ENCODE measurements at regions not wholly inside any gene's neighbourhood (a gene's known extent, or its start where the extent isn't known, plus 50 kb on each side); places are given as distances from the start of the nearest gene placed in this dataset.

DNA sequence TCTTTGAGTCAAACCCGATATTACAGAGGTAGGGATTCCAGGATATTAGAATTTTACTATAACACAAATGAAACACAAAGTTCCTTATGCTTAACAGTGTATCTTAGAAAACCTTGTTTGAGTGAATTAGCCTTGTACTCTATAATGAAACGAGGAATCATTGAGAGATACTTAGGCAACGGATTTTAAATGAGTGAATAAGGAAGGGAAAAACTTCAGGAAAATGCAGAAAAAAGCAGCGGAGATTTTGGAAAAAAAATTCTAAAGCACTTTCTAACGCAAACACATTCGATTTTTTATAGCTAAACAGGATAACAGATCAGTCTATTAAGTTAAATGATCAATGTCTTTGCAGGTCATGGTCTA, 137.3 kb downstream of the HFE start:
- TF ChIP-seq CTCF (IDR thresholded peaks at IDR 0.05), result no peak
- Histone ChIP-seq H3K27me3 (peaks cover 20% of the 10 kb centered on the region), H3K36me3 (no peaks in the 10 kb centered on the region), H3K27ac (peak overlapping the region; percentile 73), H3K4me3 (ENCODE audit: low read depth in 1 of 2, low read length in 1 of 2) (peak overlapping the region; percentile 61 to 64), H3K9me3 (no peaks in the 10 kb centered on the region), H3K4me1 (ENCODE audit: control insufficient read depth in 1 of 2, insufficient read depth in 1 of 2, low read depth in 1 of 2, low read length in 1 of 2) (peaks cover 14 to 28% of the 10 kb centered on the region in 2 experiments)

DNA sequence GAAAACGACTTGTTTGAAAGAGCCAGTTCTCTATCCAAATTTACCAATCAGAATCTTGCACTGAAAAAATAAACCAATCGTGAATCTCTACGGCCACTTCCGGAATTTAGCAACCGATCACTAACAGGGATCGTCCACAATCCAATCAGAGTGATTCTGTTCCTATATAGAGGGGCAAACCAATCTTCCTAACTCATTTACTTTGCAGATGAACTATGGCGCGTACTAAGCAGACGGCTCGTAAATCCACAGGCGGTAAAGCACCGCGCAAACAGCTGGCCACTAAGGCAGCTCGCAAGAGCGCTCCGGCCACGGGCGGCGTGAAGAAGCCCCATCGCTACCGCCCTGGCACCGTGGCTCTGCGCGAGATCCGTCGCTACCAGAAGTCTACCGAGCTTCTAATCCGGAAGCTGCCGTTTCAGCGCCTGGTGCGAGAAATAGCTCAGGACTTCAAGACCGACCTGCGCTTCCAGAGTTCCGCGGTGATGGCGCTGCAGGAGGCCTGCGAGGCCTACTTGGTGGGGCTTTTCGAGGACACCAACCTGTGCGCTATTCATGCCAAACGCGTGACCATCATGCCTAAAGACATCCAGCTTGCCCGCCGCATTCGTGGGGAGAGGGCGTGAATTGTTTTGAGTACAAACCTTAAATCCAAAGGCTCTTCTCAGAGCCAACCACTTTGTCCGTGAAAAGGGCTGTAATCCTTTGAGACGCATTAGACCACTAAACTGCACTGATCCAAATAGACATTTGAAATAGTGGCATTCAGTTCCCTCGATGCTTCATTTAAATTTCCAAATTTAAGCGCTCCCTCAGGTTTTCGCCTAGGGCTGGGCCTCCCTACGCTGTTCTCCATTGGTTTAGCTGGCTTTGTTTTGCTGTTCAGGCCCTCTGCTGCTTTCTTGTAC, 138.0 kb downstream of the HFE start:
- Histone ChIP-seq H3K4me3 (ENCODE audit: low read depth in 1 of 2, low read length in 1 of 2) (peak overlapping the region; percentile 61 to 64), H3K9me3 (no peaks in the 10 kb centered on the region), H3K27ac (no peak overlapping the region), H3K36me3 (no peaks in the 10 kb centered on the region), H3K4me1 (ENCODE audit: control insufficient read depth in 1 of 2, insufficient read depth in 1 of 2, low read depth in 1 of 2, low read length in 1 of 2) (peaks cover 20 to 34% of the 10 kb centered on the region in 2 experiments), H3K27me3 (peaks cover 20% of the 10 kb centered on the region)
- TF ChIP-seq CTCF (IDR thresholded peaks at IDR 0.05), result no peak

DNA sequence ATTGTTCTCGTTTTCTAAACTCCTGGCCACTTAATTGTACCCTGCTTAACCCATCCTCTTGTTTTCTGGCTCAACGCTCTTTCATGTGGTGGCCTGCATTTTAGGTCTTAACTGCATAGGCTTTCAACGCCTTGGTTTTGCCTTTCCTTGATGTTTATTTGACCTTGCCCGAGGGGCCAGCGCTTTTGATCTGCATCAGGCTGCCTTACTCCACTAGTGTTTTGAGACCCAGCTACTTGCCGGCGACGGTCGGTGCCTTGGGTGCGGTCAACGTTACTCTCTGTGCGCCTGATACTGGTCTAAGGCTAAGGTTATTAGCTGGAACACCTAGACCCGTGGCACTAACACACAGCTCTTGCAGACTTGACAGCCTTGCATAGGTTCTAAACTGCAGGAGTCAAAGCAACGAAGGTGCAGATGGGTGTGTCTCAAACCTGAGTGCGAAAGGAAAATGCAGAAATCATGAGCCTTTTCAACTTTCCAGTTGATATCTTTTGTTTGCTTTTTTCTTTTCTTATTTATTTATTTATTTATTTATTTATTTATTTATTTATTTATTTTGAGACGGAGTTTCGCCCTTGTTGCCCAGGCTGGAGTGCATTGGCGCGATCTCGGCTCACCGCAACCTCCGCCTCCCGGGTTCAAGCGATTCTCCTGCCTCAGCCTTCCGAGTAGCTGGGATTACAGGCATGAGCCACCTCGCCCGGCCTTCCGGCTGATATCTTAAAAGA, 138.8 kb downstream of the HFE start:
- no peak overlapping the region for H3K27ac ChIP-seq
- H3K4me3 ChIP-seq (ENCODE audit: low read depth in 1 of 2, low read length in 1 of 2), result no peak overlapping the region
- no peaks in the 10 kb centered on the region for H3K9me3 ChIP-seq

GRCh38 chr6:26226579-26226967, 138.4 kb upstream of the BTN3A2 start:
- peaks cover 20% of the 10 kb centered on the region for H3K27me3 ChIP-seq
- peaks cover 34 to 48% of the 10 kb centered on the region in 2 experiments for H3K4me1 ChIP-seq (ENCODE audit: control insufficient read depth in 1 of 2, insufficient read depth in 1 of 2, low read depth in 1 of 2, low read length in 1 of 2)
- H3K4me3 ChIP-seq (ENCODE audit: low read depth in 1 of 2, low read length in 1 of 2), result no peak overlapping the region
- TF ChIP-seq CTCF (IDR thresholded peaks at IDR 0.05), result no peak
- H3K9me3 ChIP-seq, result no peaks in the 10 kb centered on the region
- H3K36me3 ChIP-seq, result no peaks in the 10 kb centered on the region
- H3K27ac ChIP-seq, result no peak overlapping the region

More for the DNA sequence above, 138.8 kb downstream of the HFE start:
- Histone ChIP-seq H3K4me1 (ENCODE audit: control insufficient read depth in 1 of 2, insufficient read depth in 1 of 2, low read depth in 1 of 2, low read length in 1 of 2) (peaks cover 29 to 42% of the 10 kb centered on the region in 2 experiments), H3K27me3 (peaks cover 20% of the 10 kb centered on the region), H3K36me3 (no peaks in the 10 kb centered on the region)
- no peak for TF ChIP-seq CTCF (IDR thresholded peaks at IDR 0.05)

DNA sequence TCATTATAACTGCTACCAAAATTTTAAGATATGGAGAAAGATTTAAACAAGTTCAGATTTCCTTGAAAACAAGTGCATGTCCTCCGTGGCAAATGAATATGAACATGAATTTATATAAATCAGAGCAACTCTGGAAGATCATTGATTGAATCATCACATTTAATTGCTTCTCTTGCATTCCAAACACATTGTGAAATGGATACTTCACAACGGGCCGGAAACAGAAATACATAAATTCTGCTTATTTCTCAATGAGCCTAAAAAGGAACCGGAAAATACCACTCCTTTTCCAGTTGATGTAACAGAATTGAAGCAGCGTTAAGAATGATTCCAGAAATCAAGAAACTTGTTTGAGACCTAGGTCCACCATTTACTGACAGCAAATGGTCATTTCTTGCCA, 134.6 kb upstream of the BTN3A2 start:
- Histone ChIP-seq H3K27ac (peak overlapping the region; percentile 75), H3K4me1 (ENCODE audit: control insufficient read depth in 1 of 2, insufficient read depth in 1 of 2, low read depth in 1 of 2, low read length in 1 of 2) (peaks cover 55 to 60% of the 10 kb centered on the region in 2 experiments), H3K36me3 (no peaks in the 10 kb centered on the region), H3K4me3 (ENCODE audit: low read depth in 1 of 2, low read length in 1 of 2) (peak overlapping the region in 1 of 2 experiments; percentile 24), H3K9me3 (no peaks in the 10 kb centered on the region), H3K27me3 (no peaks in the 10 kb centered on the region)
- no peak for TF ChIP-seq CTCF (IDR thresholded peaks at IDR 0.05)

Measured in neutrophil (primary cell).